Inferior parietal cortex (tissue), 1 donor: ENCODE measurements at regions not wholly inside any gene's neighbourhood (a gene's known extent, or its start where the extent isn't known, plus 50 kb on each side); places are given as distances from the start of the nearest gene placed in this dataset.
A peak's percentile ranks its signal among the peaks of the same experiment; 100 is the strongest.
"Not testable (repeated sequence)": the region's sequence is repeated elsewhere in the genome, so short reads cannot be mapped to it uniquely, and the experiment has no call there.

Experiments used
- DNase-seq: peaks from one replicate; pipeline ENCODE4 v3.0.0-alpha.2; 2016; ENCODE audit errors: extremely low spot score

GRCh38 chr3:125791021-125791420 is 178.0 kb upstream of the ROPN1B start:
- DNase-seq: not testable (repeated sequence)

DNA sequence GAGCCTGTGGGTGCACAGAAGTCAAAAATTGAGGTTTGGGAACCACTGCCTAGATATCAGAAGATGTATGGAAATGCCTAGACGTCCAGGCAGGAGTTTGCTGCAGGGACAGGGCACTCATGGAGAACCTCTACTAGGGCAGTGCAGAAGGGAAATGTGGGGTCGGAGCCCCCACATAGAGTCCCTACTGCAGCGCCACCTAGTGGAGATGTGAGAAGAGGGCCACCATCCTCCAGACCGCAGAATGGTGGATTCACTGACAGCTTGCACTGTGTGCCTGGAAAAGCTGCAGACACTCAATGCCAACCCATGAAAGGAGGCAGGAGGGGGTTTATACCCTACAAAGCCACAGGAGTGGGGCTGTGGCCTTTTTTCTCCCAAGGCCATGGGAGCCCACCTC is 159.0 kb upstream of the ROPN1B start:
- not testable (repeated sequence) for DNase-seq

DNA sequence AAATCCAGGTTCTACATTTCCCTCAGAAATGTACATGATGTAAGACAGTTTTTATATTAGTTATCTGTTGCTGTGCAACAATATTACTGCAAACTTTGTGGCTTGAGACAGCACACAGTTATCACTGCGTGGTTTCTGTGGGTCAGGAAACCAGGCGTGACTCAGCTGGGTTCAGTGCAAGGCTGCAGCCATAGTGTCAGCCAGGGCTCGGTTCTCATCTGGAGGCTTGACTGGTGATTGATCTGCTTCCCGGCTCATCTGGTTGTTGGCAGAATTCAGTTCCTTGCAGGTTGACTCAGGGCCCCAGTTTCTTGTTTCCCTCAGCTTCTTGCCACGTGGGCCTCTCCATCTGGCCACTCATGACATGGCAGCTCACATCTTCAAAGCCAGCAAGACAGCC is 146.8 kb upstream of the ROPN1B start:
- DNase-seq: not testable (repeated sequence)

GRCh38 chr3:125831005-125831750 is 137.8 kb upstream of the ROPN1B start:
- DNase-seq: not testable (repeated sequence)

DNA sequence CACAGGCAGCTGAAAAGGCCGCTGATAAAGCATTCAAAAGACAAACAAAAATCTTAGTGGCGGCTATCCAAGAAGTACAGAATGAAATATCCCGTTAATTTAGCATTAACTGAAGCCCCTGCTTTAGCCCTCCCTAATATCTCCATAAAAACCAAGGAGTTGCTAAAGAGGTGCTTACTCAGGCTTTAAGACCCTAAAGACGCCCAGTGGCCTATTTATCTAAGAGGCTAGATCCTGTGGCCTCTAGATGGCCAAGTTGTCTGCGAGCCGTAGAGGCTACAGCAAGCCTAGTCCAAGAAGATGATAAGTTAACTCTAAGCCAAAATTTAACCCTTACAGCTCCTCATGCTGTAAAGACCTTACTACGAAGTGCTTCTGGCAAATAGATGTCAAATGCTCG is 133.4 kb upstream of the ROPN1B start:
- DNase-seq: not testable (repeated sequence)

DNA sequence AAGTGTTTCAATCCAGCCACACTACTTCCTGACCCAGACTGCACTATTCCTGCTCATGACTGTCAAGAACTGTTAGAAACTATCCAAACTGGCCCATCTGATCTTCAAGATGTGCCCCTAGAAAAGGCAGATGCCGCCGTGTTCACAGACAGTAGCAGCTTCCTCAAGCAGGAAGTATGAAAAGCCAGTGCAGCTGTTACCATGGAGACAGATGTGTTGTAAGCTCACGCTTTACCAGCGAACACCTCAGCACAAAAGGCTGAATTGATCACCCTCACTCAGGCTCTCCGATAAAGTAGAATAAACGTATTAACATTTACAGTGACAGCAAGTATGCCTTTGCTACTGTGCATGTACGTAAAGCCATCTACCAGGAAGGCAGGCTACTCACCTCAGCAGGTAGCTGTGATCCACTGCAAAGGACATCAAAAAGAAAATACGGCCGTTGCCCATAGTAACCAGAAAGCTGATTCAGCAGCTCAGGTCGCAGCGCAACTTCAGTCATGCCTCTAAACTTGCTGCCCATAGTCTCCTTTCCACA is 132.9 kb upstream of the ROPN1B start:
- DNase-seq: not testable (repeated sequence)

DNA sequence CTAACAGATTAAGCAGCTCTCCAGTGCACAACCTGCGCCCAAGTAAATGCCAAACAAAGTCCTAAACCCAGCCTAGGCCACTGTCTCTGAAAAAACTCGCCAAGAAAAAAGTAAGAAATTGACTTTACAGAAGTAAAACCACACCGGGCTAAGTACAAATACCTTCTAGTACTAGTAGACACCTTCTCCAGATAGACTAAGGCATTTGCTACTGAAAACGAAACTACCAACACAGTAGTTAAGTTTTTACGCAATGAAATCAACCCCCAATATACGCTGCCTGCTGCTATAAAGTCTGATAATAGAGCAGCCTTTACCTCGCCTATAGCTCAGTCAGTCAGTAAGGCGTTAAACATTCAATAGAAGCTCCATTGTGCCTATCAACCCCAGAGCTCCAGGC is 132.2 kb upstream of the ROPN1B start:
- not testable (repeated sequence) for DNase-seq

GRCh38 chr3:125838857-125839256 is 130.1 kb upstream of the ROPN1B start:
- DNase-seq: not testable (repeated sequence)

GRCh38 chr3:125840465-125840864 is 128.5 kb upstream of the ROPN1B start:
- not testable (repeated sequence) for DNase-seq

DNA sequence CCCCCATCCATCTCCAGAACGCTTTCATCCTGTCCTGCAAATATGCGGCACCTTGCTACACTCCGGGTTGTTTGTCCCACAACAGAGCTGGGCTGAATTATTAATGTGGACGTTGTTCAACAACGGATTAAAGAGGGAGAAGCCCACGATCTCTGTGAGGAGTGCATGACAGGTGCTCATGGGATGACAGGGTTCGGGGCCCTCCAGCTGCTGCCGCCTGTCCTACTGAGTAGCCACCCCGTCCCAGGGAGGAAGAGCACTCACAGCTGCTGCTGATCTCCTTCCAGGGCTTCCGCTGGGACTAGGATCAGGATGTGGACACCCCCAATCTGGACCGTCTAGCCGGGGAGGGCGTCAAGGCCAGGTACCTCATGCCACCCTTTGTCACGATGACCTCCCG is 121.0 kb upstream of the ROPN1B start:
- DNase-seq: not testable (repeated sequence)

- not testable (repeated sequence) for DNase-seq
Measured at GRCh38 chr3:125855006-125855405, 114.0 kb upstream of the ROPN1B start.

- DNase-seq: not testable (repeated sequence)
Measured at GRCh38 chr3:125860547-125860946, 108.4 kb upstream of the ROPN1B start.

GRCh38 chr3:125862841-125863254 is 106.1 kb upstream of the ROPN1B start:
- DNase-seq: not testable (repeated sequence)

DNA sequence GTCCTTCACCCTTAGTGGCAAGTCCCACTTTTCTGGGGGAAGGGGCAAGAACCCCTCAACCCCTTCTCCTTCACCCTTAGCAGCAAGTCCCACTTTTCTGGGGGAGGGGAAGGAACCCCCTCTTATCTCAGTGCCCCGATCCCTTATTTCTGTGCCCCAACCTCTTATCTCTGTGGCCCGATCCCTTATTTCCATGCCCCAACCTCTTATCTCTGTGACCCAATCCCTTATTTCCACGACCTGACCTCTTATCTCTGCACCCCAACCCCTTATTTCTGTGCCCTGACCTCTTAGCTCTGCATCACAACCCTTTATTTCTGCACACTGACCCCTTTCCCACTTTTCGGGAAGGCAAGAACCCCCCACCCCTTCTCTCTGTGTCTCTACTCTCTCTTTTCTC is 104.4 kb upstream of the ROPN1B start:
- DNase-seq: not testable (repeated sequence)

- DNase-seq: peak; percentile 62
Measured at GRCh38 chr3:125886006-125886405, 83.0 kb upstream of the ROPN1B start.

- DNase-seq: not testable (repeated sequence)
Measured at GRCh38 chr3:125899181-125899580, 69.8 kb upstream of the ROPN1B start.

GRCh38 chr3:125901473-125901872 is 67.5 kb upstream of the ROPN1B start:
- DNase-seq: not testable (repeated sequence)

GRCh38 chr3:125903780-125904455 is 65.1 kb upstream of the ROPN1B start:
- not testable (repeated sequence) for DNase-seq

- not testable (repeated sequence) for DNase-seq
Measured at GRCh38 chr3:125907279-125907678, 61.7 kb upstream of the ROPN1B start.

- not testable (repeated sequence) for DNase-seq
Measured at GRCh38 chr3:125910851-125911250, 58.1 kb upstream of the ROPN1B start.

DNA sequence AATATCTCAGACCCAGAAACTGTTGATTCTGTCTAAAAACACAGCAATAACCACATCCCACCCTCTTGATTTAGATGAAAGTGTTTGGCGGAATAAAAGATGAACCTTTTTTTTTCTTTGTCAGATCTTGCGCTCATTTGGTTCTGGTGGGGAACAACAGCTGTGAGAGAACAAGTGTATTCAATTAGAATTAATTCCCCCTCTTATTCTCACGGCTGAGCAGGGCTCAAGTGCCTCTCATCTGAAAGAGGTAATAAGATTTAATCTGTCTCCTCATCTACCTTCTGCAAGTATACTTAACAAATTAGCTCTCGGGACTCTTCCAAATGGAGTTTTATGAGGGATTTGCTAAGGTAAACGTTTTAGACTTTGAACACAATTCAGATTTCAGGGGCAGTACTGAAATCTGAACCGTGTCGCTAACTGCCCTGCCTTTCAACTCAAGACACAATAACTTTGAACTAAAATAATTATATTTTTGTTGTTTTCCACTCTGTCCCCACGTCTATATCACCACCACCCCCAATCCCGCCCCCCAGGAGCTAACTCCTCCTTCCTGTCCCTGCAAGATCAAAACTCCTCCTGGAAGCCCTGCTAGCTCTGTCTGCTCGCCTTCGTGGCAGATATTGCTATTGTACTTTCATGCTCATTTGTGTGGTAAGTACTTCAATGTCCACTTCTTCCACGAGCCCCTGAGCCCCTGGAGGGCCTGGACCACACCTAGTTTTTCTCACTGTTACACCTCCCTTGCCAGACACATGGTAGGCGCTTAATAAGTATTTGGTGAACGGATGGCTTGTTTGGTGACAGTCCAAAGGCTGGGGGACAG is 54.2 kb upstream of the ROPN1B start:
- peak; percentile 3 for DNase-seq

- peak; percentile 7 for DNase-seq
Measured at GRCh38 chr3:125915437-125915787, 53.6 kb upstream of the ROPN1B start.
